Panc1 (cell line): ENCODE measurements at regions not wholly inside any gene's neighbourhood (a gene's known extent, or its start where the extent isn't known, plus 50 kb on each side); places are given as distances from the start of the nearest gene placed in this dataset.

Experiments used
- ATAC-seq: fragments of 200-7000 bp; cut with Tn5 transposase; 2 replicates; pipeline ENCODE4 v1.9.1; 2020; ENCODE audit warnings: mild to moderate bottlenecking, moderate library complexity
- BruUV-seq: library from RNA; stranded (reverse); fragments of 400-500 nt; replicated peaks from 2 replicates; lab custom pipeline; 2021; lab: Mats Ljungman, UMichigan
- CTCF ChIA-PET: fragments of 300-600 bp; sonication (Branson Sonifier 250); formaldehyde crosslinking; loops from one replicate; lab custom pipeline; 2022; ENCODE audit warnings: antibody characterized with exemption; lab: Charles Lee
- POLR2A ChIA-PET: fragments of 300-600 bp; sonication (Branson Sonifier 250); formaldehyde crosslinking; loops from one replicate; lab custom pipeline; 2022; ENCODE audit warnings: antibody characterized with exemption; lab: Charles Lee
- DNase-seq: peaks from one replicate; pipeline ENCODE4 v3.0.0-alpha.2; 2010; ENCODE audit warnings: low read depth, low spot score
- H3K27ac ChIP-seq: 2 replicates; pipeline ENCODE4 v1.5.1; 2011; ENCODE audit warnings: mild to moderate bottlenecking, low read length, inconsistent platforms
- H3K27me3 ChIP-seq: fragments of 200-500 bp; sonication (Bioruptor generic); 2 replicates; pipeline ENCODE4 v1.6.0; 2014; ENCODE audit warnings: low read length, inconsistent platforms; ENCODE audit not compliant: control insufficient read depth, insufficient read depth
- H3K36me3 ChIP-seq: fragments of 200-500 bp; sonication (Bioruptor generic); 2 replicates; pipeline ENCODE4 v1.5.1; 2014; ENCODE audit warnings: inconsistent platforms, mild to moderate bottlenecking, low read length, moderate library complexity; ENCODE audit not compliant: control insufficient read depth, insufficient read depth
- H3K4me1 ChIP-seq: 2 replicates; pipeline ENCODE4 v1.5.1; 2011; ENCODE audit warnings: inconsistent platforms, mild to moderate bottlenecking, low read length, moderate library complexity; ENCODE audit not compliant: control insufficient read depth, insufficient read depth
- H3K4me3 ChIP-seq, 2 experiments: 2 replicates each; pipeline ENCODE4 v1.5.1; 2011 to 2012; ENCODE audit warnings: low read depth in 2 of 2, low read length in 2 of 2, mild to moderate bottlenecking in 2 of 2, inconsistent platforms in 1 of 2, moderate library complexity in 1 of 2
- H3K9me3 ChIP-seq: fragments of 200-500 bp; sonication (Bioruptor generic); 2 replicates; pipeline ENCODE4 v1.5.1; 2014; ENCODE audit warnings: low read depth, mild to moderate bottlenecking, inconsistent platforms, low read length, moderate library complexity; ENCODE audit not compliant: control insufficient read depth, insufficient read depth
- CTCF ChIP-seq: fragments of 450-650 bp; IDR thresholded peaks from 2 replicates; pipeline ENCODE4 v1.5.1; 2017; ENCODE audit warnings: mild to moderate bottlenecking
- POLR2AphosphoS5 ChIP-seq: IDR thresholded peaks from 2 replicates; pipeline ENCODE4 v1.6.1; 2012; ENCODE audit warnings: mild to moderate bottlenecking, low read depth, low read length, moderate library complexity
- SIN3A ChIP-seq: IDR thresholded peaks from 2 replicates; pipeline ENCODE4 v1.6.1; 2012; ENCODE audit warnings: low read depth, mild to moderate bottlenecking, low read length, moderate library complexity, borderline replicate concordance; ENCODE audit not compliant: insufficient read depth
- TCF7L2 ChIP-seq: IDR thresholded peaks from 2 replicates; pipeline ENCODE4 v1.6.1; 2011; ENCODE audit warnings: mild to moderate bottlenecking, low read depth, low read length, inconsistent platforms
- in situ Hi-C: cut with HindIII; loops from 2 replicates; pipeline ENCODE4 v1.10.0; 2016; ENCODE audit warnings: low sequenced_read_pairs, low pct_unique_long_range_greater_than_20kb
- intact Hi-C: fragments of 100-400 bp; cut with micrococcal nuclease; formaldehyde crosslinking; loops from one replicate; pipeline ENCODE4 v1.10.0; 2022; ENCODE audit not compliant: unreplicated experiment
- TF ChIP-seq, protein P1 (sequence below), 2 experiments: IDR thresholded peaks; 2 replicates each; pipeline ENCODE4 v1.6.1; 2011 to 2012; ENCODE audit warnings: low read depth in 2 of 2, control low read depth in 1 of 2, low read length in 1 of 2, mild to moderate bottlenecking in 1 of 2, moderate library complexity in 1 of 2; ENCODE audit not compliant: insufficient read depth in 1 of 2

GRCh38 chr12:98185606-98186005 lies 329.8 kb upstream of the TMPO start:
- TF ChIP-seq POLR2AphosphoS5 (no peak), CTCF (no peak)

GRCh38 chr12:98188650-98189077 lies 326.7 kb upstream of the TMPO start:
- Histone ChIP-seq H3K9me3 (no peaks in the 10 kb centered on the region), H3K4me1 (no peaks in the 10 kb centered on the region), H3K27me3 (no peaks in the 10 kb centered on the region), H3K36me3 (no peaks in the 10 kb centered on the region), H3K27ac (no peak overlapping the region), H3K4me3 (no peak overlapping the region)
- no peak for TF ChIP-seq TCF7L2
- TF ChIP-seq CTCF = no peak
- TF ChIP-seq, protein P1, sequence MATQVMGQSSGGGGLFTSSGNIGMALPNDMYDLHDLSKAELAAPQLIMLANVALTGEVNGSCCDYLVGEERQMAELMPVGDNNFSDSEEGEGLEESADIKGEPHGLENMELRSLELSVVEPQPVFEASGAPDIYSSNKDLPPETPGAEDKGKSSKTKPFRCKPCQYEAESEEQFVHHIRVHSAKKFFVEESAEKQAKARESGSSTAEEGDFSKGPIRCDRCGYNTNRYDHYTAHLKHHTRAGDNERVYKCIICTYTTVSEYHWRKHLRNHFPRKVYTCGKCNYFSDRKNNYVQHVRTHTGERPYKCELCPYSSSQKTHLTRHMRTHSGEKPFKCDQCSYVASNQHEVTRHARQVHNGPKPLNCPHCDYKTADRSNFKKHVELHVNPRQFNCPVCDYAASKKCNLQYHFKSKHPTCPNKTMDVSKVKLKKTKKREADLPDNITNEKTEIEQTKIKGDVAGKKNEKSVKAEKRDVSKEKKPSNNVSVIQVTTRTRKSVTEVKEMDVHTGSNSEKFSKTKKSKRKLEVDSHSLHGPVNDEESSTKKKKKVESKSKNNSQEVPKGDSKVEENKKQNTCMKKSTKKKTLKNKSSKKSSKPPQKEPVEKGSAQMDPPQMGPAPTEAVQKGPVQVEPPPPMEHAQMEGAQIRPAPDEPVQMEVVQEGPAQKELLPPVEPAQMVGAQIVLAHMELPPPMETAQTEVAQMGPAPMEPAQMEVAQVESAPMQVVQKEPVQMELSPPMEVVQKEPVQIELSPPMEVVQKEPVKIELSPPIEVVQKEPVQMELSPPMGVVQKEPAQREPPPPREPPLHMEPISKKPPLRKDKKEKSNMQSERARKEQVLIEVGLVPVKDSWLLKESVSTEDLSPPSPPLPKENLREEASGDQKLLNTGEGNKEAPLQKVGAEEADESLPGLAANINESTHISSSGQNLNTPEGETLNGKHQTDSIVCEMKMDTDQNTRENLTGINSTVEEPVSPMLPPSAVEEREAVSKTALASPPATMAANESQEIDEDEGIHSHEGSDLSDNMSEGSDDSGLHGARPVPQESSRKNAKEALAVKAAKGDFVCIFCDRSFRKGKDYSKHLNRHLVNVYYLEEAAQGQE (IDR thresholded peaks at IDR 0.05; ENCODE audit: insufficient read depth in 1 of 2, low read depth in 2 of 2, low read length in 1 of 2) = no peak
- TF ChIP-seq POLR2AphosphoS5 = no peak
- no peak for TF ChIP-seq SIN3A
- BruUV-seq = no TSS peak
- no peak for ATAC-seq
- ChIA-PET POLR2A (no interaction called here), CTCF (interaction anchor here (0.6 kb wide), 1 partner anchor 11 kb away, joined by 3 read pairs; no protein-coding TSS in a partner anchor)
- intact Hi-C loops (no loop called here), in situ Hi-C loops (no loop called here)
- DNase-seq = no peak

More at GRCh38 chr12:98185606-98186005, 329.8 kb upstream of the TMPO start:
- no peak overlapping the region for H3K4me3 ChIP-seq
- CTCF ChIA-PET = no interaction called here
- no peaks in the 10 kb centered on the region for H3K9me3 ChIP-seq
- H3K36me3 ChIP-seq = no peaks in the 10 kb centered on the region
- no peaks in the 10 kb centered on the region for H3K4me1 ChIP-seq
- in situ Hi-C loops (no loop called here), intact Hi-C loops (no loop called here)
- no peak overlapping the region for H3K27ac ChIP-seq
- no peak for DNase-seq
- H3K27me3 ChIP-seq = no peaks in the 10 kb centered on the region
- BruUV-seq = no TSS peak
- ATAC-seq = no peak
- POLR2A ChIA-PET = no interaction called here
